A549 (cell line): ENCODE measurements at regions not wholly inside any gene's neighbourhood (a gene's known extent, or its start where the extent isn't known, plus 50 kb on each side); places are given as distances from the start of the nearest gene placed in this dataset.

ENCODE experiments used
- ATAC-seq, 2 experiments: fragments of 200-7000 bp in 1 of 2; fragments of >200 bp in 1 of 2; cut with Nextera tagmentation in 1 of 2; cut with Tn5 transposase in 1 of 2; 3 replicates each; pipeline versions ENCODE4 v1.8.0 to v1.9.1; 2018 to 2020; ENCODE audit warnings: mild to moderate bottlenecking in 1 of 2, moderate library complexity in 1 of 2
- CTCF ChIA-PET: fragments of 300-600 bp; sonication (Branson Sonifier 250); formaldehyde crosslinking; extraction: SDS; loops from one replicate; lab custom pipeline; 2021; ENCODE audit warnings: antibody characterized with exemption, inconsistent platforms; lab: Yijun Ruan, JAX
- POLR2A ChIA-PET: fragments of 350-600 bp; formaldehyde crosslinking; extraction: SDS; loops from one replicate; lab custom pipeline; 2021; ENCODE audit warnings: antibody characterized with exemption, inconsistent platforms; lab: Yijun Ruan, JAX
- DNase-seq, 2 experiments: peaks; one replicate each; pipeline versions ENCODE4 v3.0.0 to v3.0.0-alpha.2; 2011 to 2016; ENCODE audit warnings: low read depth in 1 of 2, low spot score in 1 of 2
- FAIRE-seq: peaks from 2 replicates; lab custom pipeline; 2011; peaks lifted over from hg19 to GRCh38; lab: Jason Lieb, UNC
- H3K27ac ChIP-seq, 2 experiments: fragments of >200 bp; sonication (Bioruptor Twin); formaldehyde crosslinking; 3 replicates each; pipeline ENCODE4 v1.5.1; 2016 to 2017
- H3K4me1 ChIP-seq: fragments of >200 bp; sonication (Bioruptor Twin); formaldehyde crosslinking; 3 replicates; pipeline ENCODE4 v1.6.1; 2016
- H3K4me2 ChIP-seq: fragments of >200 bp; sonication (Bioruptor Twin); formaldehyde crosslinking; 3 replicates; pipeline ENCODE4 v1.6.1; 2016
- H3K4me3 ChIP-seq: fragments of >200 bp; sonication (Bioruptor Twin); formaldehyde crosslinking; 3 replicates; pipeline ENCODE4 v1.5.1; 2016
- H3K9me3 ChIP-seq: fragments of >200 bp; sonication (Bioruptor Twin); formaldehyde crosslinking; 3 replicates; pipeline ENCODE4 v1.6.1; 2016
- ATOH8 ChIP-seq: fragments of 250-450 bp; sonication (Bioruptor Pico); IDR thresholded peaks from 2 replicates; pipeline ENCODE4 v1.5.0; 2020; ENCODE audit warnings: low read depth, mild to moderate bottlenecking, moderate library complexity
- CHD4 ChIP-seq: fragments of 200-600 bp; sonication (generic); IDR thresholded peaks from 2 replicates; pipeline ENCODE4 v1.6.1; 2016; ENCODE audit warnings: antibody characterized with exemption, mild to moderate bottlenecking, borderline replicate concordance
- E2F6 ChIP-seq: IDR thresholded peaks from 2 replicates; pipeline ENCODE4 v1.6.1; 2012; ENCODE audit warnings: low read depth, borderline replicate concordance
- EHF ChIP-seq: fragments of 250-450 bp; sonication (Bioruptor Pico); IDR thresholded peaks from 2 replicates; pipeline ENCODE4 v1.5.0; 2020; ENCODE audit warnings: mild to moderate bottlenecking
- EHMT2 ChIP-seq: fragments of 200-600 bp; sonication (generic); IDR thresholded peaks from 2 replicates; pipeline ENCODE4 v1.6.1; 2016; ENCODE audit warnings: antibody characterized with exemption, low read depth, mild to moderate bottlenecking, moderate library complexity
- ELK1 ChIP-seq: fragments of 150-350 bp; IDR thresholded peaks from 2 replicates; pipeline ENCODE4 v1.6.1; 2014; ENCODE audit warnings: low read depth, mild to moderate bottlenecking, low read length
- ESRRA ChIP-seq: fragments of 150-350 bp; IDR thresholded peaks from 2 replicates; pipeline ENCODE4 v1.6.1; 2014; ENCODE audit warnings: mild to moderate bottlenecking, low read length, borderline replicate concordance
- FOSB ChIP-seq: fragments of 250-450 bp; sonication (Bioruptor Pico); IDR thresholded peaks from 2 replicates; pipeline ENCODE4 v1.5.0; 2020; ENCODE audit warnings: mild to moderate bottlenecking, moderate library complexity
- FOXS1 ChIP-seq: fragments of 250-450 bp; sonication (Bioruptor Pico); IDR thresholded peaks from 2 replicates; pipeline ENCODE4 v1.5.0; 2020; ENCODE audit warnings: mild to moderate bottlenecking, moderate library complexity
- HES2 ChIP-seq: fragments of >200 bp; sonication (Bioruptor Twin); formaldehyde crosslinking; IDR thresholded peaks from 2 replicates; pipeline ENCODE4 v1.6.1; 2016
- HEYL ChIP-seq: fragments of 250-450 bp; sonication (Bioruptor Pico); IDR thresholded peaks from 2 replicates; pipeline ENCODE4 v1.8.0; 2021; ENCODE audit warnings: mild to moderate bottlenecking, moderate library complexity
- HMGXB4 ChIP-seq: fragments of 250-450 bp; sonication (Bioruptor Pico); IDR thresholded peaks from 2 replicates; pipeline ENCODE4 v1.5.0; 2021; ENCODE audit warnings: mild to moderate bottlenecking, moderate library complexity, borderline replicate concordance
- JUN ChIP-seq, 2 experiments: fragments of >200 bp; sonication (Bioruptor Twin); formaldehyde crosslinking; IDR thresholded peaks; 2 replicates in 1 of 2; 3 replicates in 1 of 2; pipeline ENCODE4 v1.6.1; 2016 to 2017
- JUNB ChIP-seq: fragments of >200 bp; sonication (Bioruptor Twin); formaldehyde crosslinking; IDR thresholded peaks from 2 replicates; pipeline ENCODE4 v1.6.1; 2016
- KDM1A ChIP-seq: fragments of 200-600 bp; sonication (generic); IDR thresholded peaks from 2 replicates; pipeline ENCODE4 v1.6.1; 2016; ENCODE audit warnings: low read depth, mild to moderate bottlenecking
- KDM5A ChIP-seq: fragments of 200-600 bp; sonication (generic); IDR thresholded peaks from 2 replicates; pipeline ENCODE4 v1.6.1; 2016; ENCODE audit warnings: antibody characterized with exemption, mild to moderate bottlenecking
- MAFK ChIP-seq: fragments of 450-650 bp; IDR thresholded peaks from 2 replicates; pipeline ENCODE4 v1.6.1; 2014; ENCODE audit not compliant: partially characterized antibody
- MAX ChIP-seq: IDR thresholded peaks from 2 replicates; pipeline ENCODE4 v1.6.1; 2012
- NR3C1 ChIP-seq: fragments of >200 bp; sonication (Bioruptor Twin); formaldehyde crosslinking; IDR thresholded peaks from 3 replicates; pipeline ENCODE4 v1.6.1; 2017
- PBX3 ChIP-seq: IDR thresholded peaks from 2 replicates; pipeline ENCODE4 v1.6.1; 2012
- PHF8 ChIP-seq: fragments of 200-600 bp; sonication (generic); IDR thresholded peaks from 2 replicates; pipeline ENCODE4 v1.6.1; 2016; ENCODE audit warnings: low read depth, mild to moderate bottlenecking, antibody characterized with exemption, moderate library complexity, borderline replicate concordance
- RCOR1 ChIP-seq: fragments of 150-350 bp; IDR thresholded peaks from 2 replicates; pipeline ENCODE4 v1.6.1; 2014; ENCODE audit warnings: antibody characterized with exemption, low read length, low read depth
- RNF2 ChIP-seq: fragments of 200-600 bp; sonication (generic); IDR thresholded peaks from 2 replicates; pipeline ENCODE4 v1.6.1; 2016; ENCODE audit warnings: low read depth, mild to moderate bottlenecking, antibody characterized with exemption, moderate library complexity, borderline replicate concordance
- SMC3 ChIP-seq: fragments of >200 bp; sonication (Bioruptor Twin); formaldehyde crosslinking; IDR thresholded peaks from 3 replicates; pipeline ENCODE4 v1.6.1; 2018; ENCODE audit warnings: inconsistent platforms
- SREBF2 ChIP-seq: fragments of 450-650 bp; IDR thresholded peaks from 2 replicates; pipeline ENCODE4 v1.6.1; 2014; ENCODE audit warnings: mild to moderate bottlenecking, moderate library complexity
- TFCP2L1 ChIP-seq: fragments of 250-450 bp; sonication (Bioruptor Pico); IDR thresholded peaks from 2 replicates; pipeline ENCODE4 v1.5.0; 2021; ENCODE audit warnings: mild to moderate bottlenecking
- USF2 ChIP-seq: fragments of 450-650 bp; IDR thresholded peaks from 2 replicates; pipeline ENCODE4 v1.6.1; 2014; ENCODE audit warnings: antibody characterized with exemption
- ZFP36 ChIP-seq: fragments of 450-650 bp; IDR thresholded peaks from 2 replicates; pipeline ENCODE4 v1.6.1; 2014; ENCODE audit warnings: borderline replicate concordance; ENCODE audit not compliant: partially characterized antibody
- ZSCAN20 ChIP-seq: fragments of 250-450 bp; sonication (Bioruptor Pico); IDR thresholded peaks from 2 replicates; pipeline ENCODE4 v1.8.0; 2022; ENCODE audit warnings: mild to moderate bottlenecking, moderate library complexity
- WGBS: methylation state at CpG from one replicate; pipeline ENCODE4 v1.1.6; 2017; ENCODE audit errors: missing lambda C conversion rate; 5-methylcytosine and 5-hydroxymethylcytosine counted together

GRCh38 chr12:20004952-20005351 lies 363.4 kb upstream of the PDE3A start:
- no peak for ATAC-seq
- H3K4me2 ChIP-seq: no peak overlapping the region
- DNase-seq: no peak
- ChIA-PET CTCF (no interaction called here), POLR2A (no interaction called here)
- no peak overlapping the region for H3K4me3 ChIP-seq
- H3K4me1 ChIP-seq: peaks cover 9% of the 10 kb centered on the region
- no peaks in the 10 kb centered on the region for H3K9me3 ChIP-seq
- TF ChIP-seq PBX3 (no peak), CHD4 (no peak), ESRRA (no peak), RNF2 (no peak), EHMT2 (no peak), JUN (IDR thresholded peaks at IDR 0.05) (no peak), ELK1 (no peak), KDM1A (no peak), ATOH8 (CRISPR knock-in tag) (no peak), HEYL (CRISPR knock-in tag) (no peak), ZSCAN20 (CRISPR knock-in tag) (no peak), JUNB (no peak), RCOR1 (no peak), SMC3 (no peak), SREBF2 (no peak), HES2 (no peak), NR3C1 (no peak)
- no peak for FAIRE-seq
- WGBS: 90% methylated on average over 2 of the region's 2 CpGs
- no peak overlapping the region for H3K27ac ChIP-seq

- ChIA-PET POLR2A (no interaction called here), CTCF (interaction anchor here (1.0 kb wide), 1 partner anchor 13 kb away, joined by 3 read pairs; no protein-coding TSS in a partner anchor)
- H3K9me3 ChIP-seq: 0 out of 3 replicates have a peak, but pooled peaks cover 4% of the 10 kb centered on the region
- no peak for TF ChIP-seq HMGXB4 (CRISPR knock-in tag)
- TF ChIP-seq KDM5A: no peak
- TF ChIP-seq ZFP36: no peak
- TF ChIP-seq PHF8: no peak
- TF ChIP-seq SMC3: no peak
- TF ChIP-seq MAX: no peak
- TF ChIP-seq FOSB (CRISPR knock-in tag): no peak
- no peak for TF ChIP-seq TFCP2L1 (CRISPR knock-in tag)
- no peak for TF ChIP-seq MAFK
- TF ChIP-seq USF2: no peak
- no peak for TF ChIP-seq FOXS1 (CRISPR knock-in tag)
- TF ChIP-seq EHF (CRISPR knock-in tag): no peak
- TF ChIP-seq E2F6: no peak
- TF ChIP-seq PBX3: no peak
- no peak for TF ChIP-seq KDM1A
Observed at GRCh38 chr12:20006871-20007730, 361.2 kb upstream of the PDE3A start.

More at GRCh38 chr12:20006871-20007730, 361.2 kb upstream of the PDE3A start:
- 0 out of 3 replicates have a peak, but pooled peaks cover 6% of the 10 kb centered on the region for H3K4me1 ChIP-seq
- no peak overlapping the region for H3K4me3 ChIP-seq
- ATAC-seq: no peak
- FAIRE-seq: no peak
- DNase-seq: no peak
- 78% methylated on average over 8 of the region's 8 CpGs for WGBS
- H3K27ac ChIP-seq: no peak overlapping the region
- H3K4me2 ChIP-seq: no peak overlapping the region
